Muscle of back (tissue), 3 donors: ENCODE measurements at regions not wholly inside any gene's neighbourhood (a gene's known extent, or its start where the extent isn't known, plus 50 kb on each side); places are given as distances from the start of the nearest gene placed in this dataset.

Source experiments
- DNase-seq, 3 donors: peaks; one replicate each; pipeline versions ENCODE4 v3.0.0 to v3.0.0-alpha.2; 2013

DNA sequence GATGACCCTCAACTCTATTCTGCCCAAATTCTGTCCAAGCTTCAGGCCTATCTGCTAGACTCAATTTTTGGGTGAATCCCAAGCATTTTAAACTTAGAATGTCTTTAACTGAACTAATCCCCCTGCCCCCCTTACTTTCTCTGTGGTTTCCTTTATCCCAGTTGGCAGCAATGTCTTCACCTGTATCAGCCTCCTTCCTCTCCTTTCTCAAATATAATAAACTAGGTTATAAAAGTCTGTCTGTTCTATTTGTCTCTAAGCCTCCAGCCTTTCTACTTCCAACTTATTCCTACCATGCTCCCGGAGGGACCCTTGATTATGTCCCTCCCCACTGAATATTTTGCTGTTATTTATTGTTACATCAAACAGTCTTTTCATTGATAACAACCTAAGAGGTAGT is 375.5 kb upstream of the TRIB2 start:
- DNase-seq, result no peak

DNA sequence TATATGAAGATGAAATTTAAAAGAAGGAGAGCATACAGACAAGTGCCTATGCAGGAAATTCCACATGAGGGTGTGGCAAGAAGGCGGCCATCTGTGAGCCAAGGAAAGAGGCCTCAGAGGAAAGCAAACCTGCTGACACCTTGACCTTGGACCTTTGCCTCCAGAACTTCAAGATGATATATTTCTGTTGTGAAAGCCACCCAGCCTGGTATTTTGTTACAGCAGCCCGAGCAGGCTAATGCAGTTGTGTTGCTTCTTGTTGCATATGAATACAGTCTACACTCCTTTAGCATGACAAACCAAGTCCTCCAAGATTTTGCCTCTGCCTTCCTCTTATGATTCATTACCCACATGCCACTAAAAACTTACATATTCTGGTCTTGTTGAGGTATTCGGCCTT is 374.8 kb upstream of the TRIB2 start:
- no peak for DNase-seq

DNA sequence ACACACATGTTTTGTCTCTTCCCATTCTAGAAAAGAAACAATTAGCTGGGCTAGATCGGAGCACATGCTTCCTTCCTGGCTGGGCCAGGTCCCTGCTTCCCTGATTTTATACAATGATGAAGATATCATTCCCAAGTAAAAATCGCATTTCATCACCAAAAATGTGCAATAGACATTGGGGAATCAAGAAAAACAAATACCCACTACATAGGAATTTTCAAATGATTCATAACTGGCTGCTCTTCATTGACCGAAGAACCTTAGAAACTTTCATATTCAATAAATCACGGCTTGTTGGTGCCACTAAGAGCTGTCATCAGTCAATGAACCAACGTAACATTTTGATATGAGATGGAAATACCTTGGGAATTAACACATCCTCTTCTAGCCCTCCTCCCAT is 373.6 kb upstream of the TRIB2 start:
- no peak for DNase-seq

DNA sequence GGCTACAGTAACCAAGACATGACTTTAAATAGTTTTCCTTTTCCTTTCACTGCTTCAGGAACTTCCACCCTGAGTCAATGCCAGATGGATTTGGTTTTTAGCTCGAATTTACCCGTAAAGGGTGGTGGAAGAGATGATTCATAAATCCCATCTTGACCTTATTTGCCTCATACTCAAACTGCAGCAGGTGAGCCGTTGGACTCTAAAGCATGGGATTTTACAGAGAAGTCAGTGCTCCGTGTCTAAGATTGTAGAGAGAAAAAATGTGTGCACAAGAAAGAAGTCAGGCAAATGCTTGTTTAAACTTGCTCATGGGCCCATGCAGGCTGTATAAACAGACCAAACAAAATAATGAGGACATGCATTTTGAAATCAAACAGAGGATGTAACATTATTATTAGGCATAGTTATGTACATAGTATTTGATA is 369.7 kb upstream of the TRIB2 start:
- no peak for DNase-seq

DNA sequence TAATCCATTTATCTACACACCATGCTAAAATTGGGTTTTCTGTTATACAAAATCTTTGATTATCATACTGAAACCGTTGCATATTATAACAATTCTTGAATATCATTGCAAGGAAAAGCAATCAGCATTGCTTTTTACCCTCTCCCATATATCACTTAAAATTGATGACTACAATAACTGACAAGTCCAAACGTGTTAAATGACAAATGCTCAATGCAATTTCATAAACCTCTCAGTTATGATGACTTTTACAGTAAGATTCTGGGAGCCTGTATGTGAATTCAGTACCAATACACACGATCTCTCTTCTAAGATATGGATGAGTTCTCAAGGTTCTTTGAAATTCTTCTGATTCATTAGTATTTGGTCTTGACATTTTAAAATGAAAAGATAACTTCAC is 368.5 kb upstream of the TRIB2 start:
- DNase-seq, result no peak

DNA sequence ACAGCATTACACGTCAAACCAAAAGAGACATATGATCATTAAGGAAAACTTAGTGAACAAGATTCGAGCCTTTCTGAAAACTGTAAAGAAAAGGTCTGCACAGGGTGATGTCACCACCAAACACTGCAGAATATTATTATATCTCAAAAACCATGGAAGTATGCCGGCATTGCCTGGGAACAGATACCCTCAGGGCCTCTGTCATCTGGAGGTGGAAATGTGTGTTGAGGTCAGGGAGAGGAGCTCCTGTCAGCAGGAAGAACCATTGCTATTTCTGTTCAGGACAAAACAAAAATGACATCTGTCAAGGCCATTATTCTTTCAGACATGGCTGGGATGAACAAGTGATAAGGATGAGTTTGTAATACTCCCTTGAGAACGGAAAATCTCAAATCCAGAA is 365.9 kb upstream of the TRIB2 start:
- no peak for DNase-seq

DNA sequence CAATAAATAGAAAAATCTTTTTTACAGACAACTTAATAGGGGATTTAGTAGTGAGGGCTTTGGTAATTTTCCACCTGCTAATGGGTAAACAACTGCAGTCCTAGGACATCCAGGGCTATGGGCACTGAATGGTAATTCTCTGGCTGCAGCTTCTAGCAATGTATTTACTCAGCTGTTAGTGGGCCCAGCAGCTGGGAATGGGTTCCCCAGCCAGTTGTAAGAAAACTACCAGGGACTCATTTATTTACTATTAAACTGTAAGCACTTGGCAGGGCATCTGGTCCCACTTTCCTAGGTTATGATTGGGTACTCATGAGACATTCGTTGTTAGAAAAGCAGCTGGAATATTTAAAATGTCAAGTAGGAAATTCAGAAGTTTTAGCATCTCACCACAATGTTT is 363.8 kb upstream of the TRIB2 start:
- peak; percentile 21 to 51 (median 46) for DNase-seq

DNA sequence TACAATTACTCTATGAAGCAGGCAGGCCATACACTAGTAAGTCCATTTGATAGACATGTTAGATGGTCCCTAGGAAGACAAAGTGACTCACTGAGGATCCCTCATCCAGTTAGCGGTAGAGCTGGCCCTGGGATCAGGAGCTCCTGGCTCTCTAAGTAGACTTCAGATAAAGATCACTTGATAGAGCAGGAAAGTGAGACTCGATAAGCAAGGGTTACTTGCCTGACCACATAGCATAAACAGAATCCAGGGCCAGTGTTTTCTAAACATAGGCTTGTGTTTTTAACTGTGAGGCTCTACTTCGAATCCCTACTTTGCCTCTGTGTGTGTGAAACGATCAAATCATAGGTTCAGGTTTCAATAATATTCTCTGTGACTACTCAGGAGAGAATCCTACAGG is 355.2 kb upstream of the TRIB2 start:
- no peak for DNase-seq

DNA sequence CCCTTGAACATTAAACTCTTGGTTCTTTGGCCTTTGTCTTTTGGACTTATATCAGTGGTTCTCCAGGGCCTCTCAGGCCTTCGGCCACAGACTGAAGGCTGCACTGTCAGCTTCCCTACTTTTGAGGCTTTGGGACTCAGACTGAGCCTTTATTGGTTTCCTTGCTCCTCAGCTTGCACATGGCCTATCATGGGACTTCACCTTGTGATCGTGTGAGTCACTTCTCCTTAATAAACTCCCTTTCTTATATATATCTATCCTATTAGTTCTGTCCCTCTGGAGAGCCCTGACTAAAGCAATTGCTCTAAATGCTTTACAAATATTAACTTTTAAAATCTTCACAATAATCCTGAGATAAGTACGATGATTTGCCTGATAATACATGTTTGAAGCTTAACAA is 353.6 kb upstream of the TRIB2 start:
- DNase-seq, result no peak

DNA sequence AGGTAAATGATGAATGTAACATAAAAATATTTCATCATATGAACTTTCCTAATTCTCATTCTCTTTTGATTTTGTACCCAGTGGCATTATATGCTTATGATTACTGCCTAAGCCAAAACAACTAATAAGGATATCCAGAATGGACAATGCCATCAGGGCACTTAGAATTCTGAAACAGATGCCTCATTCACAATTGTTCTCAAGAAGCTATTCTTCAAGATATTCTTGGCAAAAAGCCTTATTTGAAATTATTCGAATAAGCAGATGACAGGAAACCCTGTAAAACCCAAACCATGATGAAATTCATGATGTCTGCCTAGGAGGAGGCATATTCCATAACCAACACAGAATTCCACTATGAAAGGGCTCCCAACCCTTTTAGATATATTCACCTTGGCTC is 353.2 kb upstream of the TRIB2 start:
- DNase-seq, result no peak

DNA sequence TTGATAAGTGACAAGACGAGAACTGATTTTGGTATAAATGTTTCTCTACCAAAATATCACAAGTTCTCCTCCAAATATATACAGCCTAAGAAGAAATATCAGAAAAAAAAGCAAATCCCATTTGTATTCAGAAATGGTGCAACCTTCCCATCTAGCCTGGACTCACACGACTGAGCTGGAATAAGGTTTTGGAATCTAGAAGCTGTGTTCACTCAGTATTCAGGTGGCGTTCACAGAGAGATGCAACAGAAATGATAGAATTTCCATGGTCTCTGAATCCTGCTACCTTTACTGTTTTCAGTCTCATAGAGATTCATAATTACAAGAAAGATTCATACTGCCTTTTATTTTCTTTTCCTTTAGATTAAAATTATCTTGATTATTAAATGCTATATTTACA is 347.2 kb upstream of the TRIB2 start:
- no peak for DNase-seq

DNA sequence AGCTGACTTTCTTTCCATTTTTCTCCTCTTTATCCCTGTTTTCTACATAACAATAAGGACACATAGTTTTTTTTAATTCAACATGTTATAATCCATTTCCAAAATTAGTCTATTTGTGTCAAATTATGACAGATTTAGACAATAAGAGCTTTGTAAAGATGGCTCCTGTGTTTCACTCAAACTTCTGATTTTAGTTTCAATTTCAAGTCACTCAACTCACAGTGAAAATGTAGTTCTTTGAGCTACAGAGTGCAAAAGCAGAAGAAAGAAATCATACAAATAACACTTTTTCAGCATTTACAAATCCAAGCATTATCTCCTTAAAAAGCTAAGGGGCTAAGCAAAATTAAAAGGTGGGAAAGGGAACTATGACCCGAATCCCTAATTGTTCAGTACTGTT is 340.7 kb upstream of the TRIB2 start:
- no peak for DNase-seq

DNA sequence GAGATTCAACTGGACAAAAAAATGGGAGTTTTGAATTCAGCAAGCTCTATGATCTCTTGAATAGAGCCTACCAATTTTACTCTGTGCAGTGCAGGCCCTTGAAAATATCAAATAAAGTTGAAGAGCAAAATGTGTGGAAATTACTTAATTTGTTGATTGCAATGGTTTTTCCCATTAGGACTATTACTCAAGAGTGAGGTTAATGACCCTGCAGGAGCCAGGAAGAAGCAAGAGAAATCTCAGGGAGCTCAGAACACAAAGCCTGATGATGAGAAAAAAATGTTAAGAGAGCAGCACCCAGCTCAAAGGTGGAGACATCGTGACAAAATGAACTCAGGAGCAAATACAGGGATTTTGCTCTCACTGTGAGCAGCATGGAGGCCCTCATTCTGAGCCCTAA is 337.6 kb upstream of the TRIB2 start:
- no peak for DNase-seq

DNA sequence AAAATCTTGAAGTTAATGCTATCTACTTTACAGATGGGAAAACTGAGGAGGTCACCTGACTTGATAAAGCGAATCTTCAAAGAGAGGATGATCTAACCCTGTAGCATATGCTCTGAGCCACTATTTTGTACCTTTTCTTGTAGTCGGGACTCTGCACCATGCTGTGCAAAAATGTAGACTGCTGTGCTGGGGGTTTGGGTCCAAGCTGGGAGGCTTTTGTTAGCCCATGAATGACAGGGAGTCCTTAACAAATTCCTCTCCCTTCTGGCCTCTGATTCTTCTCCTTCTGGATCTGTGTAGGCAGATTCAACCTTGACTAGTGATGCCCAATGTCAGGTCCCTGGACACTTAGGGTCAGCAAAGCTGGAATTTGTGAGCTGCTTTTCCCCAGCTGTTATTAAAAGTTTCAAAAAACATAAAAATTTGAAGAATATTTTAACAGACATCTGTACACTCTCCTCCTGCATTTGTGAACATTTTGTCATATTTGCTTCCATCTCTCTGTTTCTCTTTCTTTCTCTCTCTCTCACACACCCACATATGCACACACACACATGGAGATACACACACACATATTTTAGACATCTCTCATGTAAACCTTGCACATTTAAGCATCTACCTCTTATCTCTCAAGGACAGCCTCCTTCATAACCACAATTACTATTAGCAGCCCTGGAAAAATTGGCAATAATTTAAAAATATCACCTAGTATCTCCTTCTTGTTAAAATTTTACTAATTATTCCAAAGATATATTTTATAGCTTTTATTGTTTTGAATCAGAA is 335.0 kb upstream of the TRIB2 start:
- peak in 1 of 3 donors; percentile 11 for DNase-seq

DNA sequence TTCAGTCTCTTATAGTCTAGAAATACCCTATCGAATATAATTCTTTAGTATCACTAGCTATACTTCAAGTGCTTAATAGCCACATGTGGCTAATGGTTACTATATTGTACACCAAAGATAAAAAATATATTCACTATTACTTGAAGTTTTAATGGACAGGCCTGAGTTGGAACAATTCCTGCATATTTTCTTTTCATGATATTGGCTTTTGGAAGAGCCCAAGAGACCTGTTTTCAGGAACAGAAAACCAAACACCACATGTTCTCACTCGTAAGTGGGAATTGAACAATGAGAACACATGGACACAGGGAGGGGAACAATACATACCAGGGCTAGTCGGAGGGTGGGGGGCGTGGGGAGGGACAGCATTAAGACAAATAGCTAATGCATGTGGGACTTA is 334.4 kb upstream of the TRIB2 start:
- peak in 2 of 3 donors; percentile 17 to 43 for DNase-seq

DNA sequence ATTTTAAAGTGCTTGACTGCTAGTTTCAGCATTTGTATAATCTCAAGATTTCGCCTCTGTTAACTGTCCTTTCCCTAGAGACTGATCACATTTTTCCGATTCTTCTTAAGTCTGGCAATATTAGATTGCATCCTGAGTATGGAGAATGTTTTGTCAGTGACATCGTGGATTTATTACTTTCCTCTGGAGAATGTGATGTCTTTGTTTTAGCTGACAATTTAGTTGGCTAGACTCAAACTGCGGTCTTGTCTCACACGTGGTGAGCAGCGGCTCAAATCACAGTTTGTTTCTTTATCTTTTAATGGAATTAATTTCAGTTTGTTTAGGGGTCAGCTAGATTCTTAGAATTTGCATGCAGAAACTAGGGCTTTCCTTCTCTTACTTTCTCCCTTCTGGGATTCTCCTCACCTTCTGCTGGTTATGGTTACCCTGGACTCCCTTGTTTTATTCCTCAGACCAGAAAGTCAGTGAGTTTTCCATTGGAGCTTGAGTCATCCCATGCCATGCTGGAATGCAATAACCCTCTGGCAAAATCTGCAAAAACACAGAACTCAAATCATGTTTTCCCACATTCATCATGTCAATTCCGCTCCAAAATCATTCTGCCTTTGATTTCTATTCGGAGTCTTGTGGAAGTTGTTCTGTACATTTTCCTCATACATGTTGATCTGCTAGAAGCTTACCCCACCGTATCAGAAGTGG is 327.2 kb upstream of the TRIB2 start:
- DNase-seq, result peak in 1 of 3 donors; percentile 14

DNA sequence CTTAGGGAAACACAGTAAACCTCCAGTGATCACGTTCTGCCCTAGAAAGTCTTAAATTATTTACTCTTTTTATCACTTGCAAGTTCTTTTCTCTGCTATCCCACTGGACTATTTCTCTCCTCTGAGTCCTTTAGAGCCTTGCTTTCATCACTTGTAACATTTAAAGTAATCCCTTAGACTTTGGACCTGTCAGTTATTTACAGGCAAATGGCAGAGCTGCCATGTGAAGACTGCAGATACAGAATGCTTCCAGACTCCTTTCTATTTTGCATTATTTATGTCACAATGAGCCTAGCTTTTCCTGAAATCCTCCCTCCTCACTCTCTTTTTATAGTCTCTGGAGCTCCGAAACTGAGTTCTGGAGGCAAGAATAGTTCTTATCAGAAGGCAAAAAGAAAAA is 325.6 kb upstream of the TRIB2 start:
- no peak for DNase-seq

DNA sequence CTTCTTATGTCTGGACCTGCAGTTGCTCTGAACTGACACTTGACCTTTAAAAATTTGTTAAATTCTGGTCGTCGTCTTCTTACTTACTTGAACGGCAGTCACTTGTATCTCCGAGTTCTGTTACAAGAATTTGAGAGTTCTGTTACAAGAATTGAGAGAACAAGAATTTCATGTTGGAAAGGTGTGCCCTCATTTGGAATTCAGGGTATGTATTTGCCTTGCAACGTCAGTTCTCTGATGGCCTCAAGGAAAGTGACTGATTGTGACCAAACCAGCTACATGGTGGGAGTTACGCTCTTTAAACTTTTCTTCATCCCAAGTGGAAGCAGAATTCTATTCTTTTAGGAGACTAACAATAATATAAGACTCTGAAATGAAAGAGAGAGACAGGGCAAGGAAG is 320.0 kb upstream of the TRIB2 start:
- DNase-seq, result no peak

DNA sequence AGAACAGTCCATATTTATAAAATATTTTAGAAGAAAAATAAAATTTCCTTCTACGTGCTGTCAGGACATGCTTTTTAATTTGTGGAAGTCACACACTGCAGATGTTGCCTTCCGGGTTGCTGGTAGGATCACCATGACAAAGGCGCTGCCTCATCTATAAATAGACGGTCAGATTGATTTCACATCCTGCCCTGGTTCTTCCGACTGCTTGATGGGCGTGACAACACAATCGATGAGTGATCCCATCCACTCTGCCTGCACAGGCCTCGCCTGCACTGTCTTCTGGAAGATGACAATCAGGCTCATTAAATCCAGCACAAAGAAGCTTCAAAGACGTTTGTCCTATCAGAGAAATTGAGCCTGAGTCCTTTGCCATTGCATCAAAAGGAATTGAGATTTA is 318.9 kb upstream of the TRIB2 start:
- peak in 2 of 3 donors; percentile 28 to 41 for DNase-seq

DNA sequence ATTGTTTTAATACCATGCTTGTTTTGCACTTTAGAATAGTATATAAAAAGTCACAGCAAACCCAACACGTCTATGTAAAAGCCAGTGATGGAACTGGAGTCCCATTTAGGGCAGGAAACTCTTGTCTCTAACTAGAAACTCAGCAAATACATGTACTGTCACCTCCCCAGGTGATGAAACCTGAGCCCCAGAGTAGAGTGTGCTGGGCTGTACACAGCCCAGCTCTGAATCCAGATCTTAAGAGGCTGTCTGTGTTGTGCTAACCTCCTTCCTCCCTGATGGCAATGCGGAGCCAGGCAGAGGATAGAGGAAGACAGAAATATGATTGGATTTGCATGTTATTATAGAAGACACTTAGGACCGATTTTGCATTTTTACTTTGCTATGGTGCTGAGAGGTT is 317.5 kb upstream of the TRIB2 start:
- no peak for DNase-seq

DNA sequence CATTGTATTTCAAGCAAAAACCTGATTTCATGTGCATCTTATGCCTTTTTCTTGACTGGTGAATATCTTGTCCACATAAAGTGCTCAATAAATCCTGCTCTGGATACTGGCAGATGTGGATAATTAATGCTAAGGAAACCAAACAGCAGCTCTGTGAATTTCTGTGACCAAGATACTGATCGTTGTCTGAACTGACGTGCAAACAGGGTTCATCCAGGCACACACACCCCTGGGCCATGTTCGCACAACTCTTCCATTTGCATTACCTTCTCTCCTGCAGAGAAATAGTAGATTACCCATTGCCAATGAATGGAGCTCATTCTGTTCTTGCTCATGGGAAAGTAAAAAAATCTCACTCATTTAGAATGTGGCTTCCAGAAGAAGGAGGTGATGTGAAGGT is 316.2 kb upstream of the TRIB2 start:
- DNase-seq, result no peak

DNA sequence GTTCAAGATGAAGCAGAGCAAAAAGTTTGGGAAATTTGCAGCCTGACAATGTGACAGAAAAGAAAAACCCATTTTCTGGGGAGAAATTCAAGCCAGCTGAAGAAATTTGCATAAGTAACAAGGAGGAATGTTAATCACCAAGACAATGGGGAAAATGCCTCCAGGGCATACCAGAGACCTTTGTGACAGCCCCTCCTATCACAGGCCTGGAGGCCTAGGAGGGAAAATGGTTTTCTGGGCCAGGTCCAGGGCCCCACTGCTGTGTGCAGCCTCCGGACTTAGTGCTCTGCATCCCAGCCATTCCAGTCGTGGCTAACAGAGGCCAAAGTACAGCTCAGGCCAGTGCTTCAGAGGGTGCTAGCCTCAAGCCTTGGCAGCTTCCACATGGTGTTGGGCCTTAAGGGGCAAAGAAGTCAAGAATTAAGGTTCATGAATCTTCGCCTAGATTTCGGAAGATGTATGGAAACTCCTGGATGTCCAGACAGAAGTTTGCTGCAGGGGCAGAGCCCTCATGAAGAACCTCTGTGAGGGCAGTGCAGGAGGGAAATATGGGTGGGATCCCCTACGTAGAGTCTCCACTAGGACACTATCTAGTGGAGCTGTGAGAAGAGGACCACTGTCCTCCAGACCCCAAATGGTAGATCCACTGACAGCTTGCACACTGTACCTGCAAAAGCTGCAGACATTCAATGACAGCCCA is 314.1 kb upstream of the TRIB2 start:
- DNase-seq, result no peak

DNA sequence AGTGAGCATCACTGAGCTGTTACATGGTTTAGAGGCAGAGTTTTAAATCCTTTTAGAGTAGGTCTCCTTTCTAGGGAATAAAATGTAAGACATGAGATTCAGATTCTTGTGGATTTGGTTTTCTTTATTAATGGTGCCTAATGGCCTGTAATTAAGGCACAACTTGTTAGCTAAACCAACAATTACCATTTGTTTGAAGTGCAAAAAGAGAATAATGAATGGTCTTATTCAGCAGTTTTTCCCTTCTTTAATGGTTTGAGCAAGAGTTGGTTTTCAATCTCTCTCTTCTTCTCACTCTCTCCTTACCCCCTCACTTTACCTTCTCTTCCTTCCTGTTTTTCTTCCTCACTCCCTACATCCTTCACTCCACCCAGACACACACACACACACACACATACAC is 312.2 kb upstream of the TRIB2 start:
- DNase-seq, result no peak
